ENCODE measurements at regions not wholly inside any gene's neighbourhood (a gene's known extent, or its start where the extent isn't known, plus 50 kb on each side); places are given as distances from the start of the nearest gene placed in this dataset.

- no peak for DNase-seq
Measured at GRCh38 chr18:78587626-78588600, 391.7 kb upstream of the SALL3 start.

GRCh38 chr18:78589916-78590437 lies 389.6 kb upstream of the SALL3 start:
- no peak for DNase-seq

GRCh38 chr18:78595453-78595852 lies 384.2 kb upstream of the SALL3 start:
- DNase-seq, result no peak

- DNase-seq, result no peak
Measured at GRCh38 chr18:78595924-78596573, 383.6 kb upstream of the SALL3 start.

- DNase-seq, result no peak
Measured at GRCh38 chr18:78596794-78597345, 382.7 kb upstream of the SALL3 start.

- no peak for DNase-seq
Measured at GRCh38 chr18:78601349-78601748, 378.3 kb upstream of the SALL3 start.

- DNase-seq, result no peak
Measured at GRCh38 chr18:78601923-78602322, 377.7 kb upstream of the SALL3 start.

GRCh38 chr18:78602430-78602829 lies 377.2 kb upstream of the SALL3 start:
- DNase-seq, result no peak

GRCh38 chr18:78603102-78603983 lies 376.3 kb upstream of the SALL3 start:
- no peak for DNase-seq

- no peak for DNase-seq
Measured at GRCh38 chr18:78605255-78605654, 374.4 kb upstream of the SALL3 start.

- no peak for DNase-seq
Measured at GRCh38 chr18:78607221-78607620, 372.4 kb upstream of the SALL3 start.

- DNase-seq, result no peak
Measured at GRCh38 chr18:78607784-78608183, 371.8 kb upstream of the SALL3 start.

- DNase-seq, result no peak
Measured at GRCh38 chr18:78610179-78610578, 369.4 kb upstream of the SALL3 start.

GRCh38 chr18:78611201-78611800 lies 368.3 kb upstream of the SALL3 start:
- no peak for DNase-seq

- no peak for DNase-seq
Measured at GRCh38 chr18:78611869-78612268, 367.7 kb upstream of the SALL3 start.

- no peak for DNase-seq
Measured at GRCh38 chr18:78612318-78612717, 367.3 kb upstream of the SALL3 start.

GRCh38 chr18:78612801-78613200 lies 366.8 kb upstream of the SALL3 start:
- no peak for DNase-seq

GRCh38 chr18:78618726-78619125 lies 360.9 kb upstream of the SALL3 start:
- DNase-seq, result no peak

GRCh38 chr18:78619854-78620253 lies 359.8 kb upstream of the SALL3 start:
- DNase-seq, result no peak

- no peak for DNase-seq
Measured at GRCh38 chr18:78620326-78620725, 359.3 kb upstream of the SALL3 start.

GRCh38 chr18:78621141-78621755 lies 358.4 kb upstream of the SALL3 start:
- no peak for DNase-seq

Measured in NCI-H1048 (cell line).